Natural killer cell (primary cell): ENCODE measurements at regions not wholly inside any gene's neighbourhood (a gene's known extent, or its start where the extent isn't known, plus 50 kb on each side); places are given as distances from the start of the nearest gene placed in this dataset.

Experiments used
- ATAC-seq, 3 donors: fragments of 150-1000 bp in 2 of 3; fragments of 200-7000 bp in 1 of 3; cut with Tn5 transposase; 1 replicate in 1 of 3; 2 replicates in 2 of 3; pipeline ENCODE4 v1.10.0; 2021; ENCODE audit warnings: mild to moderate bottlenecking in 2 of 3, moderate library complexity in 2 of 3
- DNase-seq, 2 donors: peaks; one replicate each; pipeline versions ENCODE4 v3.0.0 to v3.0.0-alpha.2; 2013 to 2021; ENCODE audit warnings: mixed read lengths in 1 of 2
- H3K27ac ChIP-seq: one replicate; pipeline ENCODE4 v1.5.1; 2013; ENCODE audit warnings: mild to moderate bottlenecking, low read length
- H3K27me3 ChIP-seq: one replicate; pipeline ENCODE4 v1.6.1; 2013; ENCODE audit warnings: low read length; ENCODE audit not compliant: control insufficient read depth, insufficient read depth
- H3K36me3 ChIP-seq: one replicate; pipeline ENCODE4 v1.6.1; 2013; ENCODE audit warnings: low read length; ENCODE audit not compliant: control insufficient read depth, insufficient read depth
- H3K4me1 ChIP-seq: one replicate; pipeline ENCODE4 v1.6.1; 2013; ENCODE audit warnings: low read length; ENCODE audit not compliant: control insufficient read depth, insufficient read depth
- H3K4me3 ChIP-seq: one replicate; pipeline ENCODE4 v1.5.1; 2013; ENCODE audit warnings: low read length
- H3K9me3 ChIP-seq: one replicate; pipeline ENCODE4 v1.6.1; 2013; ENCODE audit warnings: low read length; ENCODE audit not compliant: control insufficient read depth, insufficient read depth
- H3K27ac Mint-ChIP-seq, 2 donors: one replicate each; pipeline ENCODE4 v1.8.0; 2022; ENCODE audit warnings: mild to moderate bottlenecking in 2 of 2, mixed read lengths in 2 of 2, moderate library complexity in 1 of 2
- H3K27me3 Mint-ChIP-seq, 2 donors: one replicate each; pipeline ENCODE4 v1.8.0; 2022; ENCODE audit warnings: low read depth in 2 of 2, mixed read lengths in 2 of 2
- H3K36me3 Mint-ChIP-seq: one replicate; pipeline ENCODE4 v1.8.0; 2022; ENCODE audit warnings: mixed read lengths
- H3K4me1 Mint-ChIP-seq, 2 donors: one replicate each; pipeline ENCODE4 v1.8.0; 2022; ENCODE audit warnings: mixed read lengths in 2 of 2
- H3K4me3 Mint-ChIP-seq: one replicate; pipeline ENCODE4 v1.8.0; 2022; ENCODE audit warnings: mild to moderate bottlenecking, moderate library complexity, mixed read lengths
- H3K9me3 Mint-ChIP-seq, 2 donors: one replicate each; pipeline ENCODE4 v1.8.0; 2022; ENCODE audit warnings: mixed read lengths in 2 of 2
- WGBS: methylation state at CpG from one replicate; pipeline ENCODE4 v1.1.7; 2013; ENCODE audit warnings: missing lambda C conversion rate; ENCODE audit not compliant: insufficient coverage; 5-methylcytosine and 5-hydroxymethylcytosine counted together
- intact Hi-C: fragments of 100-400 bp; cut with micrococcal nuclease; formaldehyde crosslinking; loops from one replicate; pipeline ENCODE4 v1.14.2; 2022
- TF ChIP-seq, protein P1 (sequence below): fragments of 200-600 bp; IDR thresholded peaks from one replicate; pipeline ENCODE4 v1.8.0; 2022; ENCODE audit warnings: antibody characterized with exemption

DNA sequence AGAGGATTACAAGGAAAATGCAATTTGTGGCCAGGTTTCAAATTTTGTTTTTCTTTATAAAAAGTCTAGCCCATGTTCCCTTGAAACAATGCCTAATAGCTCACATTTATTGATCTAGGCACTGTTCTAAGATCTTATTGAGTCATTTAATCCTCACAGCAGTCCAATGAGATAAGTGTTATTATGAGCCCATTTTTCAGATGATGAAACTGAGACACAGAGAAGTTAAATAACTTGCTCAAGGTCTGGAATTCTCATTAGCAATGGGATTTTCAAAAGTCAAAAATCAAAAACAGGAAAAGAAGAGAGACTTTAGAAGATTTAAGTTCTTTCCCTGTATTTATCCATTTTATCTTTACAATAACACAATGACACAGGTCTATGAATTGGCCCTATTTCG lies 90.0 kb upstream of the COL6A5 start:
- H3K36me3 Mint-ChIP-seq, result no peaks in the 10 kb centered on the region
- no peak overlapping the region for H3K4me3 Mint-ChIP-seq
- Histone ChIP-seq H3K9me3 (no peaks in the 10 kb centered on the region), H3K36me3 (no peaks in the 10 kb centered on the region), H3K4me1 (no peaks in the 10 kb centered on the region), H3K4me3 (no peak overlapping the region), H3K27ac (no peak overlapping the region), H3K27me3 (no peaks in the 10 kb centered on the region)
- no peaks in the 10 kb centered on the region for H3K9me3 Mint-ChIP-seq
- no peak for ATAC-seq
- DNase-seq, result no peak
- no CpG with 5 or more reads among the region's 1 CpG for WGBS
- peaks cover 3 to 33% of the 10 kb centered on the region in 2 donors for H3K27me3 Mint-ChIP-seq
- no peaks in the 10 kb centered on the region for H3K4me1 Mint-ChIP-seq
- H3K27ac Mint-ChIP-seq, result no peak overlapping the region
- TF ChIP-seq, protein P1, sequence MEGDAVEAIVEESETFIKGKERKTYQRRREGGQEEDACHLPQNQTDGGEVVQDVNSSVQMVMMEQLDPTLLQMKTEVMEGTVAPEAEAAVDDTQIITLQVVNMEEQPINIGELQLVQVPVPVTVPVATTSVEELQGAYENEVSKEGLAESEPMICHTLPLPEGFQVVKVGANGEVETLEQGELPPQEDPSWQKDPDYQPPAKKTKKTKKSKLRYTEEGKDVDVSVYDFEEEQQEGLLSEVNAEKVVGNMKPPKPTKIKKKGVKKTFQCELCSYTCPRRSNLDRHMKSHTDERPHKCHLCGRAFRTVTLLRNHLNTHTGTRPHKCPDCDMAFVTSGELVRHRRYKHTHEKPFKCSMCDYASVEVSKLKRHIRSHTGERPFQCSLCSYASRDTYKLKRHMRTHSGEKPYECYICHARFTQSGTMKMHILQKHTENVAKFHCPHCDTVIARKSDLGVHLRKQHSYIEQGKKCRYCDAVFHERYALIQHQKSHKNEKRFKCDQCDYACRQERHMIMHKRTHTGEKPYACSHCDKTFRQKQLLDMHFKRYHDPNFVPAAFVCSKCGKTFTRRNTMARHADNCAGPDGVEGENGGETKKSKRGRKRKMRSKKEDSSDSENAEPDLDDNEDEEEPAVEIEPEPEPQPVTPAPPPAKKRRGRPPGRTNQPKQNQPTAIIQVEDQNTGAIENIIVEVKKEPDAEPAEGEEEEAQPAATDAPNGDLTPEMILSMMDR, result no peak
- intact Hi-C loops, result no loop called here

DNA sequence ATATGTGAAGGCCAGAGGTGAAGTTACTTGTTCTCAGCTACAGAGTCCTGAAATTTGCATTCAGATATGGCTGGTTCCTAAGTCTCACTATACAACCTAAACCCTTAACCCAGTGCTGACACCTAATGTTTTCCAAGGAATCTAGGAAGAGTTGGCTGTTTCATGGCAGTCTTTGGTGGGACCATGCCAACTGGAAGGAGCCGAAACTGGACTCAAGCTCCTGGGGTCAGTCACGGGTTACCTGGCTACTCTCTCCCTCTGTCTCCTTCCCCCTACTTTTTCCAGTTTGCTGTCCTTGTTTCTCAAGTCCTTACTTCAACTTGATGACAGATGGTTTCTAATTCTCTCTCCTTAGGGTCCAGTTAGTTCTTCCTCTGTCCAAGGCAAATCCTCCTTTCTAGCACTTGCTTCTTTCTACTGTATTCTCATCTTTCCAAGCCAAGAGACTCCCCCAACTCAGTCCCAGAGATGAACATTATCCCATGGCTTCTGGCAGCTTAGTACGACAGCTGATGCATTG lies 88.6 kb upstream of the COL6A5 start:
- H3K4me1 Mint-ChIP-seq, result no peaks in the 10 kb centered on the region
- no peak overlapping the region for H3K4me3 Mint-ChIP-seq
- H3K4me1 ChIP-seq, result no peaks in the 10 kb centered on the region
- TF ChIP-seq, protein P1, result no peak
- H3K27ac ChIP-seq, result no peak overlapping the region
- peaks cover 3 to 33% of the 10 kb centered on the region in 2 donors for H3K27me3 Mint-ChIP-seq
- no peak overlapping the region for H3K4me3 ChIP-seq
- intact Hi-C loops, result no loop called here
- no peak overlapping the region for H3K27ac Mint-ChIP-seq
- DNase-seq (no peak), ATAC-seq (no peak)
- H3K9me3 ChIP-seq, result no peaks in the 10 kb centered on the region
- H3K9me3 Mint-ChIP-seq, result no peaks in the 10 kb centered on the region
- H3K27me3 ChIP-seq, result no peaks in the 10 kb centered on the region
- H3K36me3 ChIP-seq, result no peaks in the 10 kb centered on the region
- H3K36me3 Mint-ChIP-seq, result no peaks in the 10 kb centered on the region
- 80% methylated on average over 2 of the region's 3 CpGs for WGBS

DNA sequence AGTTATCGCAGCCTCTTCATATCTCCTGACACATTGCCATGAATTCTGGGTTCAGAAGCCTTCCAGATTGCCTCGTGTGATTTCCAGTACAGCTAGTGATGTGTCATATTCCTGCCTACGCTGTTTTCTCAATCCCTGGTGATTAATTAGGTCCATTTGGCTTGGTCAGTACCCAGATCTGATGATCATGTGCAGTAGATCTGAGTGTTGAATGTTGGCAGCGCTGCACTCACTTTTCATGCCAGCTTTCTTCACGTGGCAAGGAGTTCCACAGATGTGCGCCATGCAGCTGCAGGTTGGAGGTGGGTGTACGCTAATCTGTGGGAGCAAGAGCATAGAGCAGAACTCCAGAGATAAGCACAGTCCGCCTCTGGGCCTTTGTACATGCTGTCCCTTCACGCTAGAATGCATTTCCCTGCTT lies 86.9 kb upstream of the COL6A5 start:
- Histone ChIP-seq H3K4me3 (no peak overlapping the region), H3K4me1 (no peaks in the 10 kb centered on the region), H3K9me3 (no peaks in the 10 kb centered on the region), H3K36me3 (no peaks in the 10 kb centered on the region), H3K27ac (no peak overlapping the region), H3K27me3 (no peaks in the 10 kb centered on the region)
- TF ChIP-seq, protein P1, result no peak
- Mint-ChIP-seq H3K27me3 (peaks cover 3 to 20% of the 10 kb centered on the region in 2 donors), H3K4me3 (no peak overlapping the region), H3K27ac (no peak overlapping the region), H3K9me3 (no peaks in the 10 kb centered on the region), H3K4me1 (no peaks in the 10 kb centered on the region), H3K36me3 (no peaks in the 10 kb centered on the region)
- DNase-seq (no peak), ATAC-seq (no peak)
- 82% methylated on average over 9 of the region's 9 CpGs for WGBS
- intact Hi-C loops, result no loop called here

DNA sequence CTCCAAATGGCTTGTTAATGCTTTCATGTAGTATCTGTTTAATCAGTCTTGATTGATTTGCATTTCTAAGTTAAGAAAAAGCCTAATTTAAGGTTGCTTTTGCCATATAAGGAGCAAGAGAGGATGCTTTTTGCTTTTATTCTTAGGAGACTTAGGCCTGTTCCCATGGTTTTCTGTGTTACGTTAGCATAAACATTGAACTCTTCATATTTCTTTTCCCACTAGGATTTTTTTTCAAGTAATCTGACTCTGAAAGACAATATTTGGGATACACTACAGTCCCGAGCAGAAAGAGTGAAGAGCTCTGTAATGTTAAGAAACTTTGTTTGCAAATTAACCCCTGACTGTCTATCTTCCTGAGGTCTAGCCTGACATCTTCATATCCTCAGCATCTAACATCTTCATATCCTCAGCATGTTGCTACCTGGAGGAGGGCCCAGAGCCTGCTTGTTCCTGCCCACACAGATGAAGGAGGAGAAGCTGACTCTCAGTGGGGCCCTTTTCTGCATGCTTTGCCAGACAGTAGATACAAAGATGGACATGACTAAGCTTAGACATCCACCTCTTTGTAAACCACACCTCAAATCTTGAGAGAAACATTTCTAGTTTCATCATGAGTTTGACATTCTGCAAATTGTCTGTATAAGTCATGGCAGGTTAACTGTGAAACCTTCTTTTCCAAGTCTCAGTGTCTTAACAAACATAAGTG lies 86.2 kb upstream of the COL6A5 start:
- WGBS, result 88% methylated on average over 1 of the region's 2 CpGs
- Mint-ChIP-seq H3K36me3 (no peaks in the 10 kb centered on the region), H3K4me1 (no peaks in the 10 kb centered on the region), H3K27ac (no peak overlapping the region), H3K4me3 (no peak overlapping the region), H3K9me3 (no peaks in the 10 kb centered on the region), H3K27me3 (peaks cover 3 to 20% of the 10 kb centered on the region in 2 donors)
- ATAC-seq (no peak), DNase-seq (no peak)
- no peaks in the 10 kb centered on the region for H3K36me3 ChIP-seq
- no peaks in the 10 kb centered on the region for H3K9me3 ChIP-seq
- H3K27me3 ChIP-seq, result no peaks in the 10 kb centered on the region
- TF ChIP-seq, protein P1, result no peak
- no peaks in the 10 kb centered on the region for H3K4me1 ChIP-seq
- intact Hi-C loops, result no loop called here
- H3K4me3 ChIP-seq, result no peak overlapping the region
- no peak overlapping the region for H3K27ac ChIP-seq
